SK-N-SH (cell line): ENCODE measurements at regions not wholly inside any gene's neighbourhood (a gene's known extent, or its start where the extent isn't known, plus 50 kb on each side); places are given as distances from the start of the nearest gene placed in this dataset.

Source experiments
- CTCF ChIA-PET: fragments of 300-600, 350-600 bp; formaldehyde crosslinking; extraction: SDS; loops from one replicate; lab custom pipeline; 2021; lab: Yijun Ruan, JAX
- POLR2A ChIA-PET: fragments of 350-600 bp; sonication (Branson Sonifier 250); formaldehyde crosslinking; extraction: SDS; loops from one replicate; lab custom pipeline; 2020; ENCODE audit warnings: antibody characterized with exemption, inconsistent platforms; lab: Yijun Ruan, JAX
- DNase-seq: peaks from one replicate; pipeline ENCODE4 v3.0.0; 2012
- H2AFZ ChIP-seq: fragments of 200-600 bp; sonication (generic); 2 replicates; pipeline ENCODE4 v1.8.1; 2016; ENCODE audit warnings: antibody characterized with exemption, mild to moderate bottlenecking, low read depth
- H3F3A ChIP-seq: fragments of 200-600 bp; sonication (generic); replicated peaks from 2 replicates; pipeline ENCODE3; 2016; ENCODE audit warnings: antibody characterized with exemption, mild to moderate bottlenecking; ENCODE audit not compliant: insufficient read depth
- H3K27ac ChIP-seq, 2 experiments: fragments of 200-500 bp in 1 of 2; fragments of 200-600 bp in 1 of 2; sonication (Bioruptor generic) in 1 of 2; sonication (generic), shearing (Covaris generic) in 1 of 2; 2 replicates each; pipeline versions ENCODE4 v1.5.1 to v1.6.1; 2014 to 2016; ENCODE audit warnings: low read depth in 2 of 2, inconsistent platforms in 1 of 2, low read length in 1 of 2, mild to moderate bottlenecking in 1 of 2, mixed read lengths in 1 of 2
- H3K27me3 ChIP-seq: fragments of 200-600 bp; sonication (generic), shearing (Covaris generic); 2 replicates; pipeline ENCODE4 v1.6.1; 2016; ENCODE audit warnings: mixed run types; ENCODE audit not compliant: insufficient read depth
- H3K36me3 ChIP-seq, 2 experiments: fragments of 200-500 bp in 1 of 2; fragments of 200-600 bp in 1 of 2; sonication (Bioruptor generic) in 1 of 2; sonication (generic) in 1 of 2; replicated peaks in 1 of 2; 2 replicates each; pipeline versions ENCODE3 to v1.5.1; 2014 to 2016; ENCODE audit warnings: low read length in 1 of 2, mild to moderate bottlenecking in 1 of 2; ENCODE audit not compliant: insufficient read depth in 2 of 2, control insufficient read depth in 1 of 2
- H3K4me1 ChIP-seq, 2 experiments: fragments of 200-500 bp in 1 of 2; fragments of 200-600 bp in 1 of 2; sonication (Bioruptor generic) in 1 of 2; sonication (generic), shearing (Covaris generic) in 1 of 2; 2 replicates each; pipeline versions ENCODE4 v1.5.1 to v1.6.1; 2014 to 2016; ENCODE audit warnings: low read depth in 1 of 2, low read length in 1 of 2, mixed run types in 1 of 2; ENCODE audit not compliant: insufficient read depth in 2 of 2, control insufficient read depth in 1 of 2
- H3K4me2 ChIP-seq: fragments of 200-600 bp; sonication (generic), shearing (Covaris generic); 2 replicates; pipeline ENCODE4 v1.6.1; 2017; ENCODE audit warnings: mixed run types
- H3K4me3 ChIP-seq, 2 experiments: fragments of 200-500 bp in 1 of 2; fragments of 200-600 bp in 1 of 2; sonication (Bioruptor generic) in 1 of 2; sonication (generic), shearing (Covaris generic) in 1 of 2; 2 replicates each; pipeline versions ENCODE4 v1.5.1 to v1.8.1; 2014 to 2016; ENCODE audit warnings: low read depth in 2 of 2, inconsistent platforms in 1 of 2, low read length in 1 of 2, mild to moderate bottlenecking in 1 of 2, mixed read lengths in 1 of 2, moderate library complexity in 1 of 2
- H3K79me2 ChIP-seq: fragments of 200-600 bp; sonication (generic); 2 replicates; pipeline ENCODE4 v1.8.1; 2017; ENCODE audit warnings: mild to moderate bottlenecking; ENCODE audit not compliant: insufficient read depth
- H3K9ac ChIP-seq: fragments of 200-600 bp; sonication (generic); 2 replicates; pipeline ENCODE4 v1.6.1; 2017; ENCODE audit warnings: mixed run types
- H3K9me2 ChIP-seq: fragments of 200-600 bp; sonication (generic); 2 replicates; pipeline ENCODE4 v1.6.1; 2017; ENCODE audit warnings: mixed run types
- H3K9me3 ChIP-seq: fragments of 200-600 bp; sonication (generic); 2 replicates; pipeline ENCODE4 v1.6.1; 2017; ENCODE audit warnings: mixed run types, mild to moderate bottlenecking, moderate library complexity
- H4K20me1 ChIP-seq: fragments of 200-600 bp; sonication (generic); 2 replicates; pipeline ENCODE4 v1.6.1; 2017; ENCODE audit warnings: mild to moderate bottlenecking, mixed run types; ENCODE audit not compliant: insufficient read depth
- ELF1 ChIP-seq: IDR thresholded peaks from 2 replicates; pipeline ENCODE4 v1.4.0; 2012
- EP300 ChIP-seq, 2 experiments: IDR thresholded peaks; 2 replicates each; pipeline versions ENCODE4 v1.4.0 to v1.6.1; 2012; ENCODE audit warnings: borderline replicate concordance in 1 of 2, low read depth in 1 of 2, low read length in 1 of 2
- EZH2phosphoT487 ChIP-seq: fragments of 200-600 bp; sonication (generic); IDR thresholded peaks from 2 replicates; pipeline ENCODE4 v1.6.1; 2017; ENCODE audit warnings: low read depth, mixed run types, mild to moderate bottlenecking, antibody characterized with exemption, moderate library complexity, borderline replicate concordance
- FOSL2 ChIP-seq: IDR thresholded peaks from 2 replicates; pipeline ENCODE4 v1.4.0; 2012; ENCODE audit warnings: low read depth, mild to moderate bottlenecking, moderate library complexity, borderline replicate concordance
- FOXM1 ChIP-seq: IDR thresholded peaks from 2 replicates; pipeline ENCODE4 v1.4.0; 2012; ENCODE audit warnings: low read depth, mild to moderate bottlenecking
- GABPA ChIP-seq: IDR thresholded peaks from 2 replicates; pipeline ENCODE4 v1.4.0; 2012; ENCODE audit warnings: low read depth, mild to moderate bottlenecking
- GATA2 ChIP-seq: sonication (generic); formaldehyde crosslinking; IDR thresholded peaks from 2 replicates; pipeline ENCODE4 v1.5.0; 2020; ENCODE audit warnings: mild to moderate bottlenecking, missing genetic modification reagents
- MEF2A ChIP-seq: IDR thresholded peaks from 2 replicates; pipeline ENCODE4 v1.4.0; 2012; ENCODE audit warnings: low read depth, borderline replicate concordance
- MXI1 ChIP-seq: IDR thresholded peaks from 2 replicates; pipeline ENCODE4 v1.6.1; 2012; ENCODE audit warnings: mild to moderate bottlenecking, low read depth, low read length, improper control_type of control experiment
- NFIC ChIP-seq: IDR thresholded peaks from 2 replicates; pipeline ENCODE4 v1.4.0; 2012; ENCODE audit warnings: borderline replicate concordance
- PBX3 ChIP-seq: IDR thresholded peaks from 2 replicates; pipeline ENCODE4; 2012
- POLR2AphosphoS5 ChIP-seq: IDR thresholded peaks from 2 replicates; pipeline ENCODE4 v1.6.1; 2012; ENCODE audit warnings: low read depth, low read length
- RAD21 ChIP-seq: IDR thresholded peaks from 2 replicates; pipeline ENCODE4 v1.6.1; 2012; ENCODE audit warnings: mild to moderate bottlenecking, low read length
- RFX5 ChIP-seq: IDR thresholded peaks from 2 replicates; pipeline ENCODE4 v1.6.1; 2012; ENCODE audit warnings: mild to moderate bottlenecking, improper control_type of control experiment, low read length
- SIN3A ChIP-seq: IDR thresholded peaks from 2 replicates; pipeline ENCODE4 v1.6.1; 2012; ENCODE audit warnings: low read depth, mild to moderate bottlenecking, low read length, moderate library complexity, borderline replicate concordance
- TCF12 ChIP-seq: IDR thresholded peaks from 2 replicates; pipeline ENCODE4 v1.4.0; 2012
- YY1 ChIP-seq: IDR thresholded peaks from 2 replicates; pipeline ENCODE4 v1.4.0; 2012; ENCODE audit warnings: low read depth, mild to moderate bottlenecking
- WGBS: methylation state at CpG from one replicate; pipeline ENCODE4 v1.1.6; 2017; ENCODE audit warnings: low lambda C conversion rate; 5-methylcytosine and 5-hydroxymethylcytosine counted together
- TF ChIP-seq, protein P1 (sequence below): fragments of 150-350 bp; IDR thresholded peaks from 2 replicates; pipeline ENCODE4 v1.6.1; 2016; ENCODE audit warnings: mild to moderate bottlenecking, low read depth, low read length
- TF ChIP-seq, protein P2 (sequence below): fragments of 150-350 bp; IDR thresholded peaks from 2 replicates; pipeline ENCODE4 v1.6.1; 2017; ENCODE audit warnings: antibody characterized with exemption, low read length, low read depth, borderline replicate concordance
- TF ChIP-seq, protein P3 (sequence below): fragments of 200-600 bp; sonication (generic); IDR thresholded peaks from 2 replicates; pipeline ENCODE4 v1.6.1; 2017; ENCODE audit warnings: antibody characterized with exemption, mild to moderate bottlenecking, moderate library complexity

DNA sequence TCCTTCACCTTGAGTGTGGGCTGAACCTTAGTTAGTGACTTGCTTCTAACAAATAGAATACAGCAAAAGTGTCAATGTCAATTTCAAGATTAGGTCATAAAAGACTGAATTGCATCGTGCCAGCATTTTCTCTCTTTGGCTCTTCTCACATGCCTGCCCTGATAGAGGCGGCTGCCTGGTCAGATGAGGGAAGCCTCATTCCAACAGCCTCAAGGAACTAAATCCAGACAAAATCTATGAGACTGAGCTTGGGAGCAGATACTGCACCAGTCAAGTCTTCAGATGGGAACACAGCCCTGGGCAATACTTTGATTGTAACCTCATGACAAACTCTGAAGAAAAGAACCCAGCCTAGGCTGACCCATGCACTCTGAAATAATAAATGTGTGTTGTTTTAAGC is 63.5 kb upstream of the MFGE8 start:
- H3K79me2 ChIP-seq: no peaks in the 10 kb centered on the region
- H3K4me2 ChIP-seq: no peak overlapping the region
- H3K4me3 ChIP-seq: no peak overlapping the region
- no peaks in the 10 kb centered on the region for H3F3A ChIP-seq
- no peaks in the 10 kb centered on the region for H3K9me2 ChIP-seq
- H3K4me1 ChIP-seq: no peaks in the 10 kb centered on the region
- H2AFZ ChIP-seq: no peak overlapping the region
- H3K9me3 ChIP-seq: no peaks in the 10 kb centered on the region
- ChIA-PET POLR2A (no interaction called here), CTCF (interaction anchor here (1.2 kb wide), 1 partner anchor 72 kb away, joined by 3 read pairs; no protein-coding TSS in a partner anchor)
- H4K20me1 ChIP-seq: no peaks in the 10 kb centered on the region
- DNase-seq: no peak
- H3K27ac ChIP-seq: no peak overlapping the region
- no peak overlapping the region for H3K9ac ChIP-seq
- TF ChIP-seq, protein P1, sequence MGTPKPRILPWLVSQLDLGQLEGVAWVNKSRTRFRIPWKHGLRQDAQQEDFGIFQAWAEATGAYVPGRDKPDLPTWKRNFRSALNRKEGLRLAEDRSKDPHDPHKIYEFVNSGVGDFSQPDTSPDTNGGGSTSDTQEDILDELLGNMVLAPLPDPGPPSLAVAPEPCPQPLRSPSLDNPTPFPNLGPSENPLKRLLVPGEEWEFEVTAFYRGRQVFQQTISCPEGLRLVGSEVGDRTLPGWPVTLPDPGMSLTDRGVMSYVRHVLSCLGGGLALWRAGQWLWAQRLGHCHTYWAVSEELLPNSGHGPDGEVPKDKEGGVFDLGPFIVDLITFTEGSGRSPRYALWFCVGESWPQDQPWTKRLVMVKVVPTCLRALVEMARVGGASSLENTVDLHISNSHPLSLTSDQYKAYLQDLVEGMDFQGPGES: no peak
- TF ChIP-seq YY1: no peak
- no peak for TF ChIP-seq FOSL2
- no peak for TF ChIP-seq EP300 (IDR thresholded peaks at IDR 0.05; ENCODE audit: borderline replicate concordance in 1 of 2, low read depth in 1 of 2, low read length in 1 of 2)
- no peak for TF ChIP-seq MEF2A
- TF ChIP-seq, protein P2, sequence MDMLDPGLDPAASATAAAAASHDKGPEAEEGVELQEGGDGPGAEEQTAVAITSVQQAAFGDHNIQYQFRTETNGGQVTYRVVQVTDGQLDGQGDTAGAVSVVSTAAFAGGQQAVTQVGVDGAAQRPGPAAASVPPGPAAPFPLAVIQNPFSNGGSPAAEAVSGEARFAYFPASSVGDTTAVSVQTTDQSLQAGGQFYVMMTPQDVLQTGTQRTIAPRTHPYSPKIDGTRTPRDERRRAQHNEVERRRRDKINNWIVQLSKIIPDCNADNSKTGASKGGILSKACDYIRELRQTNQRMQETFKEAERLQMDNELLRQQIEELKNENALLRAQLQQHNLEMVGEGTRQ: no peak
- TF ChIP-seq EZH2phosphoT487: no peak
- TF ChIP-seq, protein P3, sequence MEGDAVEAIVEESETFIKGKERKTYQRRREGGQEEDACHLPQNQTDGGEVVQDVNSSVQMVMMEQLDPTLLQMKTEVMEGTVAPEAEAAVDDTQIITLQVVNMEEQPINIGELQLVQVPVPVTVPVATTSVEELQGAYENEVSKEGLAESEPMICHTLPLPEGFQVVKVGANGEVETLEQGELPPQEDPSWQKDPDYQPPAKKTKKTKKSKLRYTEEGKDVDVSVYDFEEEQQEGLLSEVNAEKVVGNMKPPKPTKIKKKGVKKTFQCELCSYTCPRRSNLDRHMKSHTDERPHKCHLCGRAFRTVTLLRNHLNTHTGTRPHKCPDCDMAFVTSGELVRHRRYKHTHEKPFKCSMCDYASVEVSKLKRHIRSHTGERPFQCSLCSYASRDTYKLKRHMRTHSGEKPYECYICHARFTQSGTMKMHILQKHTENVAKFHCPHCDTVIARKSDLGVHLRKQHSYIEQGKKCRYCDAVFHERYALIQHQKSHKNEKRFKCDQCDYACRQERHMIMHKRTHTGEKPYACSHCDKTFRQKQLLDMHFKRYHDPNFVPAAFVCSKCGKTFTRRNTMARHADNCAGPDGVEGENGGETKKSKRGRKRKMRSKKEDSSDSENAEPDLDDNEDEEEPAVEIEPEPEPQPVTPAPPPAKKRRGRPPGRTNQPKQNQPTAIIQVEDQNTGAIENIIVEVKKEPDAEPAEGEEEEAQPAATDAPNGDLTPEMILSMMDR: no peak
- no peaks in the 10 kb centered on the region for H3K27me3 ChIP-seq
- no peaks in the 10 kb centered on the region for H3K36me3 ChIP-seq
- WGBS: 39% methylated on average over 2 of the region's 2 CpGs

- Histone ChIP-seq H3K4me1 (no peaks in the 10 kb centered on the region; a peak in 1 of 4 replicates), H3K4me2 (no peak overlapping the region), H3K36me3 (no peaks in the 10 kb centered on the region), H3K9me3 (no peaks in the 10 kb centered on the region), H2AFZ (no peak overlapping the region), H3F3A (no peaks in the 10 kb centered on the region), H3K79me2 (no peaks in the 10 kb centered on the region), H3K27me3 (no peaks in the 10 kb centered on the region), H4K20me1 (no peaks in the 10 kb centered on the region), H3K9me2 (no peaks in the 10 kb centered on the region), H3K9ac (no peak overlapping the region), H3K4me3 (no peak overlapping the region), H3K27ac (no peak overlapping the region)
- DNase-seq: no peak
- WGBS: 85% methylated on average over 8 of the region's 8 CpGs
- TF ChIP-seq RFX5 (no peak), TCF12 (no peak), GATA2 (CRISPR knock-in tag) (no peak), ELF1 (no peak), RAD21 (no peak), PBX3 (no peak), POLR2AphosphoS5 (no peak), GABPA (no peak), EP300 (IDR thresholded peaks at IDR 0.05; ENCODE audit: borderline replicate concordance in 1 of 2, low read depth in 1 of 2, low read length in 1 of 2) (no peak), NFIC (no peak), MXI1 (no peak), FOSL2 (no peak), YY1 (no peak), FOXM1 (no peak), SIN3A (no peak)
- TF ChIP-seq, protein P3: no peak
- TF ChIP-seq, protein P2: no peak
- CTCF ChIA-PET: interaction anchor here (0.8 to 1.1 kb wide), 2 partner anchors 37 to 198 kb away, joined by 3 to 4 read pairs; no protein-coding TSS in a partner anchor
- POLR2A ChIA-PET: no interaction called here
These were observed 66.5 kb upstream of the MFGE8 start for GRCh38 chr15:88979674-88980073.
